ENCODE measurements at regions not wholly inside any gene's neighbourhood (a gene's known extent, or its start where the extent isn't known, plus 50 kb on each side); places are given as distances from the start of the nearest gene placed in this dataset.

DNA sequence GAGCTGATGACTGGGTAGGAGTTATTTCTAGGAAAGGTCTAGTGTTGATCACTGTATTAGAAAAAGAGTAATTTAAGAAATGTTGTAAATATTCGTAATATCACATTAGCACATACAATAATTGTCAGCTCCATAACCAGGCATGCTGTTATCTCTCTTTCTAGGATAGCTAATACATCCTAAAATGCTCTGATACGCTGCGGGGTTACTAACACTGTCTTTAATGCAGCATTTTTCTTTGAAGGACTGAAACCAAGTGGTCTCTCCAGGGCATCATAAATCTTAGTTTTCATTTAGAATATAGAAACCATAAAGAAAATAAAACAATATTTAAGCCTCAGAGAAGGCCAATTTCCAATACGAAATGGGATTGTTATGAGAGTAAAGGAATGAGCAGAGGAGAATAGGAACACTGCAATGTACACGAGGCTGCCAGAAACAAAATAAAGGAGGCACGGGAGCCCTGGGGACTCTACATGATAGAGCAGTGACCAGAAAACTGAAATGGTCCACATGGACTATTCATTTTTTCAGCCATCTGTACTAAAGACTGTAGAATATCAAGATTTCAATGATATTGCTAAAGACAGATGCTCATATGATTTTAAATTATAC is 1606.7 kb upstream of the AGA start:
- TF ChIP-seq, protein P1, sequence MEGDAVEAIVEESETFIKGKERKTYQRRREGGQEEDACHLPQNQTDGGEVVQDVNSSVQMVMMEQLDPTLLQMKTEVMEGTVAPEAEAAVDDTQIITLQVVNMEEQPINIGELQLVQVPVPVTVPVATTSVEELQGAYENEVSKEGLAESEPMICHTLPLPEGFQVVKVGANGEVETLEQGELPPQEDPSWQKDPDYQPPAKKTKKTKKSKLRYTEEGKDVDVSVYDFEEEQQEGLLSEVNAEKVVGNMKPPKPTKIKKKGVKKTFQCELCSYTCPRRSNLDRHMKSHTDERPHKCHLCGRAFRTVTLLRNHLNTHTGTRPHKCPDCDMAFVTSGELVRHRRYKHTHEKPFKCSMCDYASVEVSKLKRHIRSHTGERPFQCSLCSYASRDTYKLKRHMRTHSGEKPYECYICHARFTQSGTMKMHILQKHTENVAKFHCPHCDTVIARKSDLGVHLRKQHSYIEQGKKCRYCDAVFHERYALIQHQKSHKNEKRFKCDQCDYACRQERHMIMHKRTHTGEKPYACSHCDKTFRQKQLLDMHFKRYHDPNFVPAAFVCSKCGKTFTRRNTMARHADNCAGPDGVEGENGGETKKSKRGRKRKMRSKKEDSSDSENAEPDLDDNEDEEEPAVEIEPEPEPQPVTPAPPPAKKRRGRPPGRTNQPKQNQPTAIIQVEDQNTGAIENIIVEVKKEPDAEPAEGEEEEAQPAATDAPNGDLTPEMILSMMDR (IDR thresholded peaks at IDR 0.05): no peak
- no peak for TF ChIP-seq POLR2A (IDR thresholded peaks at IDR 0.05)
